GM18870 (cell line): ENCODE measurements at regions not wholly inside any gene's neighbourhood (a gene's known extent, or its start where the extent isn't known, plus 50 kb on each side); places are given as distances from the start of the nearest gene placed in this dataset.
A peak's percentile ranks its signal among the peaks of the same experiment; 100 is the strongest.
"Not testable (repeated sequence)": the region's sequence is repeated elsewhere in the genome, so short reads cannot be mapped to it uniquely, and the experiment has no call there.

Source experiments
- ATAC-seq: cut with Tn5 transposase; IDR thresholded peaks from one replicate; pipeline ENCODE4 v1.9.1; 2021; ENCODE audit warnings: moderate library complexity; ENCODE audit not compliant: unreplicated experiment

DNA sequence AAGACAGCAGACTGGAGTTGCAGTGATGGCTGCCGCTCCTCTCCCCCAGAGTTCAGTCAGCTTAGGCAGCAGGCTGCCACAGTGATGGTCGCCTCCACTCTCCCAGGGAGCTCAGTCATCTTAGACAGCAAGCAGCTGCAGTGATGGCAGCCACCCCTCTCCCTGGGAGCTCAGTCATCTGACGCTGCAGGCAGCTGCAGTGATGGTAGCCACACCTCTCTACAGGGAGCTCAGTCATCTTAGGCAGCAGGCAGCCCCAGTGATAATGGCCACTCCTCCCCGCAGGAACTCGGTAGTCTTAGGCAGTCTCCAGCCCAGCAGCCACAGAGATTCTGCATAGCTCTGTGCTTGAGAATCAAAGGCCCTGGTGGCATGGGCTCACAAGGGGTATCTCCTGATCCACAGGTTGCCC lies 582.7 kb downstream of the DTWD2 start:
- ATAC-seq = no peak

DNA sequence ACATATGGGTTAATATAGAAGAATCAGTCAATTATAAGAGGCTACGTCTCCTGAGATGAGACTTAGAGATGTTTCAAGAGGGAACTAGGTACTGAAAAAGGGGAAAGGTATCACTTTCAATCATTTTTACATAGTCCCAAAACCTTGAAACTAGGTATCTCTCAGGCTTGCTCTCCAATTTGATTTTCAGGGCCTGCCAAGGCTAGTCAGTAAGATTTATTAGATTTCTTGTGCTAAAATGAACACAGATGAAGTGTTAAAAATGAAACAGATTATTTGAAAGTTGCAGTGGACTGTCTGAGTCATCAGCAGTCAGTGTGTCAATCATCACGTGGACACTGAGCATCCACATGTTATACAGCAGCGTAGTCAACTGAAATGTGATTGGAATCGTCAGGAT lies 591.1 kb downstream of the DTWD2 start:
- ATAC-seq = peak; percentile 56

DNA sequence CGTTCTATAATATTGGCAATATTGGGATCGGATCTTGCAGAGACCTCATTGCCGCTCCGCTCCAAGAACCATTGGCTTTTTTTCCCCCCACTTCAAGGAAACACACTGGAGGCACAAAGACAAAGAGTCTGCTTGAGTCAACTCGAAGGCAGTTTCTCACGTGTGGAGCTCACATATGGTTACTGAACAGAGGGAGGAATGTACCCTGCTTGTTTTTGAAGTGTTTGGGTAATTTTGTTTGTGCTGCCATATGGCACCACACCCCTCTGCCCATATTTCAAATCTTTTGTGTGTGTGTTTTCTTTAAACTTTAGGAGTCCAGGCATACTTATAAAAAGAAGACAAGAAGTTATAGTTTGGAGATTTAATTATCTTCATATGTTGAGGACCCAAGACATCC lies 595.9 kb downstream of the DTWD2 start:
- ATAC-seq = no peak

DNA sequence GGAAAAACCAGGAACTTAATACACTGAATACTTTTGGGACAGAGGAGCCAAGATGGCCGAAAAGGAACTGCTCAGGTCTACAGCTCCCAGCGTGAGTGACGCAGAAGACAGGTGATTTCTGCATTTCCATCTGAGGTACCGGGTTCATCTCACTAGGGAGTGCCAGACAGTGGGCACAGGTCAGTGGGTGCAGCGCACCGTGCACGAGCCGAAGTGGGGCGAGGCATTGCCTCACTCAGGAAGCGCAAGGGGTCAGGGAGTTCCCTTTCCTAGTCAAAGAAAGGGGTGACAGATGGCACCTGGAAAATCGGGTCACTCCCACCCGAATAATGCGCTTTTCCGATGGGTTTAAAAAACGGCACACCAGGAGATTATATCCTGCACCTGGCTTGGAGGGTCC lies 605.4 kb downstream of the DTWD2 start:
- ATAC-seq = not testable (repeated sequence)

DNA sequence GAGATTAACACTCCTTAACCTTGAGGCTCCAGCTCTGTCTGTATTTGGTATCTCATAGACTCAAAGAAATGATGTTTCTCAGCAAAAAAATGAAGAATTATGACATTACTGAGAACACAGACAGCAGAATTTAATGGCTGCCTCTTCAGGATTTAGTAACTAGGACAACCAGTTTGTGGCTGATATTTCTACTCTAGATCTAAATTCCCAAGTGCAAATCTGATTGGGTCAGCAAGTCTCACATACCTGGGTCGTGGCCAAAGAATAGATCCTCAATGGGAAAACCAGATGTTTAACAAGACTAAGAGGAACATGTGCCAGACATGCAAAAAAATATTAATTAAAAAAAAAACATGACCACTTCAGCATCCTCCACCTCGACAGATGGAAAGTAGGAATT lies 608.9 kb downstream of the DTWD2 start:
- ATAC-seq = no peak

DNA sequence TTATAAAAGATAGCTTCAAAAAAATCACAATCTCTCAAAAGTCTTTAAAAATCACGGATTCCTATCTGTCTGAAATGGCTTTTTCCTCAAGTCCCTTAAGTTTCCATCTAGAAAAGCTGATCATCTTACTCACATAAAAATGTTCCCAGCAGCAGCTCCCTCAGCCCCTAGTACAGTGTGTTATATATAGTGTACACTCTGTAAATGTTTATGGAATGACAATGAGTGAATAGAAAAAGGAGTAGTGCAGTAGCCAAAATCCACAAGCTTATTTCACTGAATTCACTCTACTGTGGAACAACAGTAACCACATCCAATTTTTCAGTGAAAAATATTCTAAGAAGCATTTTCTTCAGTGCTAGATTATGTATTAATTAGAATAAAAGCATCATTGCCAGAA lies 609.4 kb downstream of the DTWD2 start:
- ATAC-seq = no peak

DNA sequence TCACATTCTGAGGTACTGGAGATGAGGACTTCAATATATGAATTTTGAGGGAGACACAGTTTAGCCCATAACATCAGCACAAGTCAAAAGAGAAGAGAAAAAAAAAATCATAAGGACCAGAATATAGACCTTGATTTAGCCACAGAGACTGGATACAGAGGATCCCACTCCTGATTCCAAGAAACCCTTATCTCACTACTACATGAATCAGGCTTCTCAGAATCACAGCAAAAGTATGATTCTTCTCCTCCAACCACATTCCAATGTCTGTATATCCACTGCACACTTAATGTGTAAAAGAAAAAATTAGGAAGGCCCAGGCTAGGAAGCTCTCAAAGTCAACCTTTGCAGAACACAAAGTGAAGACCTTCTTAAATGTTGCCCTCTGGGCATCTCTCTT lies 610.9 kb downstream of the DTWD2 start:
- ATAC-seq = no peak

DNA sequence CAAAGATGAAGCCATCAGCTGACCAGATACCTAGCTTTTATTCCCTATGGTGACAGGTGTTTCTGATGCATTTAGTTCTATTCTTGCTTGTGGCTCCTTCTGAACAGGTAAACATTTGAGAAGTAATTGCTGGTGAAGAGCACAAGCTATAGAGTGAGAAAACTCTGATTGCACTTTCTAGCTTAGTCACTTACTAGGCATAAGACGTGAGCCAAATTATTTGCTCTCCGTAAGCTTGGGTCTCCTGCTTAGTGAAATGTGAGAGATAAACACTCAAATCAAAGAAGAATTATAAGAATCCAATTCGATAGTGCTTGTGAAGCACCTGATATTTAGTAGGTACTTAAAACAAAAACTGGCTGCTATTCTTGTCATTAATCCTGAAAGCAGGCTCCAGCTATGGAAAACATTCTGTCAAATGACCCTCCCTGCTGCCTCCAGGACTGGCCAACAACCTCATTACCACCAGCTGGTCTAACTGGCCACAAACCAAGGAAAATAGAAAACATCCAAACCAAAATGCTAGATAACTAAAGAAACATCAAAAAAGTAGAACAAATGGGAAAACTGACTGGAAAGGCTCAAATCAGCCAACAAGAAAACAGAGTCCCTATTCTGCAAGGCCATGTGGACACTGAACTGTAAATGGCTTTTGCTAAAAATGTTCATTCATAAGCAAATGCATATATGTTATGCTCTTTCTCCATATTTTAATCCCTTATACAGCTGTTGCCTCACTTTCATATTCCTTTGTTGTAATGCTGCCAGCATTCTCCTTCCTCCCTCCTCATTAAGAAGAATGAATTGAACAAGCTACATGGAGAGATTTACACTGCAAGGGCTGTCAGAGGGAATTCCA lies 616.1 kb downstream of the DTWD2 start:
- no peak for ATAC-seq

DNA sequence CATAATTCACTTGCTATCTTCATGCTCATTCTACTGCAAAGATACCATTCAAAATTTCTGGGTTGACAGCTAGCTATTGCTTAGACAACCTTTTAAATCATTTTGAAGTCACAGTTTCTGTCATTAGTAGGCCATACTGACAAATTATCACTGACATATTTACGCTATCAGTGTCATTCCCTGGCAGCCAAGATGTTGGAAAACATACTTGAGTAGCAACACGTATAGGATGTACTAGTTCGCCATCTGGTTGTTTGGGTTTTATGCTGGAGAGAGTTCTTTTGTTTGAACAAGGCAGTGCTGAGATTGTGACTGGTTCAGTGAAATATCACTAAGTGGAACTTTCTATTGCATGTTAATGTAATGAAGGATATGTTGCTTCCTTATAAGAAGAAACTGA lies 621.9 kb downstream of the DTWD2 start:
- ATAC-seq = no peak

DNA sequence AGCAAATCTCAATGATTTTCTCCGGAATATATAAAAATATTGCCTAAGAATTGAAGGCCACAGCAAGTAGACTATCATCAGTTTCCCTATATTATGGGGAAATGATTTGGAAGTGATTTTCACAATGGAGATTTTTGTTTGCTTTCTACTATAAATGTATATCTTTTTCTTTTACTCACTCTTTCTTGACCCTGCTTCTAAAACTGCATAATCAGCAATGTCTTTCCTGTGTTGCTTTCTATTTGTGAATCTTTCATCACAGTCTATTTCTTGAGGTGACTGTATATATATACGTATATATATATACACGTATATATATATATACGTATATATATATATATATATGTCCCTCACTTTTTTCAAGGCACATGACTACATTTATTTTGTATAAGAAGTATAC lies 622.6 kb downstream of the DTWD2 start:
- ATAC-seq = no peak

DNA sequence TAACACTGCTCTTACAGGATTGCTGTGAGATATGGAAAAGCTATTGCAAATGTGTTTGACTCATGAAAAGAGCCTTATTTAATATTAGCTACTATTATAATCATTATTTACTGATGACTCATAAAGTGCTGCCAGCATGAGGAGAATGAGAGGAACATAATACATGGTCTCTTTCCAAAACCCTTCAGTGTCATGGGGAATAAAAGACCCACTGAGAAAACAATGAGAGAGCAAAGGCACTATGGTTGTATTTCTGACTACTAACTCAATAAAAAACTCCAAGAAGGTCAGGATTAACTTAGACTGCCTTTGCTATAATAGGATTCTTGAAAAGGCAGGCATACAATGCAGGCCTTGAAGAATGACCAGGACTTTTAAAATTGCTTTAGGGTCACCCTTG lies 633.5 kb downstream of the DTWD2 start:
- ATAC-seq = no peak

DNA sequence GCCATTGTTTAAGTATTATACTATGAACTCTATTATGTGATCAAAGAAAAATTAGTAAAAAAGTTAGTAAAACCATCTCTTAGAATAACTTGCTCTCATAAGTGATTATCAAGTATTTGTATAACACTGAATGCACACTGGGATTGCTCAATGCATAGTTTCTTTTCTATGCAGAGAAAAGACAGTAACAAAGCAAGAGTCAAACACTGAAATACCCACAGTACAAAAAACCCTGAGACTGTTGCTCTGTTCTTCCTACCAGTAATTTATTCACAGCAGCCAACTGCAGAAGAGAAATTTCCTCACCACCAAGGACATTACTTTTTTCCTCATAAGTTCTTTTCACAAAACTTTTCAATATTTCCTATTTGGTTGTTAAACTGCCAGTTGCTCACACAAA lies 634.4 kb downstream of the DTWD2 start:
- no peak for ATAC-seq

DNA sequence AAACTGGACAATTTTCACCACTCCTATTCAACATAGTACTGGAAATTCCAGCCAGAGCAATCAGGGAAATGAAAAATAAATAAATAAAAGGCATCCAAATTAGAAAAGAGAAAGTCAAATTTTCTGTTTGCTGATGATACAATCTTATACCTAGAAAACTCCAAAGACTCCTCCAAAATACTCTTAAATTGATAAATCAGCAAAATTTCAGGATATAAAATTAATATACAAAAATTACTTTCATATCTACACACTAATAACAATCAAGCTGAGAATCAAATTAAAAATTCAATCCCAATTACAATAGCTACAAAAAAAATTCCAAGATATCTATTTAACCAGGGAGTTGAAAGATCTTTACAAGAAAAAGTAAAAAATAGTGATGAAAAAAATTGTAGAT lies 651.9 kb downstream of the DTWD2 start:
- no peak for ATAC-seq

DNA sequence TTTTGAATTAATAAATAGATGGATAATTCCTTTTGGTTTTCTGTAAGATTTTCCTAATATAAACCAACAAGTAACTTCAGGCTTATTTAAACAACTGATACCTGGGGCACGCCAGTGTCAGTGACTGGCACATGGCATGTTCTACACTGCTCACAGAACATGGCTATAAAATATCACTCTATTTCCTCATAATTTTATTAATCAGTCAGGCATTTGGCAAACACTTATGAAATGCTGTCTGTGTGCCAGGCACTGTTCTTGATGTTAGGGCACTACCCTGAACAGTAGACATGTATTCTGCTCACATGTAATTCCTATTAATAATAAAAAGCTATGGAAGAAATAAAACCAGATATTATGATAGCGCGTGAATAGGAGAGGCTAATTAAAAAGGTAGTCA lies 661.0 kb downstream of the DTWD2 start:
- no peak for ATAC-seq

DNA sequence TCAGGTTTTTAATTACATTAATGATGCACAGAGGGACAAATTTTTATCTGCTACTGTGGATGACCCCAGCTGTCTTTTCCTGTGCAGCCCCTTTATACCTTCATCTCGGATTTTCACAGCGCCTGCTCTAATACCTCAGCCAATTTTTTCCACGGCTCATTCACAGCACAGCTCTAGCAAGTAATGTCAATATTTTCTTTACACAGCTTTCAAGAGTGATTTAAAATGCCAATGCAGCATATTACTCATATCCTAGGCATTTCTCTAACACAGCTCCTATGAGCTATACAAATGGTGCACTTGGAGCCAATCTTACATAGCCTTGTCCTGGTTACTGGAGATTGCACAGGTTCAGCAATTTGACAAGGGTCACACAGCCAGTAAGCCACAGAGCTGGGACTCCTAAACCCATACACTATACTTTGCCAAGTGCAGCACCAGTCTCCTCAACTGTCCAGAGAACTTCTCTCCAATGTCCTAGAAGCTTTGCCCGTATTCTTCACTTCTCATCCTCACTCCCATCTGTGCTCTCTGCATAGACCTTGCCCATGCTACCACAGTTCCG lies 661.8 kb downstream of the DTWD2 start:
- no peak for ATAC-seq

DNA sequence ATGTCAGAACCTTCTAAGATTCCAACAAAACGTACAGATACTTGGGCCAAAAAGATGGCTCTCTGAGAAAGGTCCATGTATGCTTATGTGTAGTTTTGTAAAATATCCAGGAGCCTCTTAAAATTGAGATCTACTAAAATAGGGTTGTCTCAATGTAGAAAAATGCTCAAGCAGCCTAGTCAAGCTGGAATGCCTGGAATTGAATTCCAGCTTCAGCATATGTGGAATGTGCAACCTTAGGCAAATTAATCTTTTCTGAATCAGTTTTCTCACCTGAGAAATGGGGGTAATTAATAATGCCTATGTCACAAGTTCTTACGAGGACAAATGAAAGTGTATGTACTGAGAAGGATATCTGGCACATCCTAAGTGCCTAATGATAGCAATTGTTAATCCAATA lies 662.4 kb downstream of the DTWD2 start:
- no peak for ATAC-seq

DNA sequence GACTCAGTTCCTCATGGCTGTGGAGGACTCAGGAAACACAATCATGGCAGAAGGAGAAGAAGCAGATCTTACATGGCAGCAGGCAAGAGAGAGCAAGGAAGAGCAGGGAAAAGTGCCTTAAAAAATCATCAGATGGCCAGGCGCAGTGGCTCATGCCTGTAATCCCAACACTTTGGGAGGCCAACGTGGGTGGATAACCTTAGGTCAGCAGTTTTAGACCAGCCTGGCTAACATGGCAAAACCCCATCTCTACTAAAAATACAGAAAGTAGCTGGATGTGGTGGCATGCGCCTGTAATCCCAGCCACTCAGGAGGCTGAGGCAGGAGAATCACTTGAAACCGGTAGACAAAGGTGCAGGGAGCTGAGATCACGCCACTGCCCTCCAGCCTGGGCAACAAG lies 664.6 kb downstream of the DTWD2 start:
- not testable (repeated sequence) for ATAC-seq

DNA sequence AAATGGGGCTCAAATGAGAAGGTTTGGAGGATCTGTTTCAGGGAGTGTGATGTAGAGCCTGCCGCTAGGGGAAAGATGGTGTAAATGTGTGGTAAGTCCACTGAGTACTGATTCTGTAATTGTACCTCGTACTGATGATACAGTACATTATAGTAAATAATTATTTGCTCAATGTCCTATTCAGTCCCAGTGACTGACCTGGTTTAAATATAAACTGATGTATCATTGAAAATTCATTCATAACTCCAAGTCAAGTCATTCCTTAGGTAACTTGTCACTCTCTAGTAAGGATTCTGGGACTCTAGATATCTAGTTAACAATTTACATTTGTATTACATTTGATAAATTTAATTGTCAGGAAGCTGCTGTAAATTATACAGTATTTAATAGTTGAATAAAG lies 667.3 kb downstream of the DTWD2 start:
- no peak for ATAC-seq

DNA sequence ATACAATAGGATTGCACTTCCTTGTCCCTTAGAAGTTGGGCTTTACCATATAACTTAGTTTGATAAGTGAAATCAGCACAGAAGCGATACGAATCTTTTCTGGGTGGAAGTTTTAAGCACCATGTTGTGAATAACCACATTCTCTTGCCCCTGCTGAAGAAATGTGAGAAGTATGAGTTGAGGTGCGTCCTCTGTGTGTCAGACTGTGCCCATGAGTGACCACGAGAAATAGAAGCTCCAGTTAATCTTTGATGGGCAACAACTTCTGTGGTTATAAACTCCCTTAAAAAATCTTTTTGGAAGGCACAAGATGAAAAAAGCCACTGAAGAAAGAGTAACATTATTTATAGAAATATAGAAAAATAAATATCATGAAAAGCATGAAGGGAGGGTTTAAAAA lies 668.2 kb downstream of the DTWD2 start:
- ATAC-seq = no peak

DNA sequence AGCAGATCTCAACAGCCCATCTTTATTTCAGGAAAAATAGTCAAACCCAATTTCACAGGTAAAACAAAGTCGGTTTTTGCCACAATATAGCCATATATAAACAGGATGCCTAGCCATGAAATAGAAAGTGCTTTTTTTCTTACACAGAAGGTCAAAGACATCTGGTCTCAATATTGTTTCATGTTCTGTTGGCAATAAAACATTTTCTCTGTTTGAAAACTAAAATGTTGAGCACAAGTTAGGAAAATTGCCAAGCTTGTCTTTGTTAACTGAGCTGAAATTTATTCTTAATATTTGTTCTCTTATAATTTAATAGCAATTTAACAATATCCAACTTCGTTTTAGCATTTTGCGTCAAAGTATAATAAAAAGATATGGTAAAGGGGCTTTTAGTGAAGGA lies 673.4 kb downstream of the DTWD2 start:
- no peak for ATAC-seq

DNA sequence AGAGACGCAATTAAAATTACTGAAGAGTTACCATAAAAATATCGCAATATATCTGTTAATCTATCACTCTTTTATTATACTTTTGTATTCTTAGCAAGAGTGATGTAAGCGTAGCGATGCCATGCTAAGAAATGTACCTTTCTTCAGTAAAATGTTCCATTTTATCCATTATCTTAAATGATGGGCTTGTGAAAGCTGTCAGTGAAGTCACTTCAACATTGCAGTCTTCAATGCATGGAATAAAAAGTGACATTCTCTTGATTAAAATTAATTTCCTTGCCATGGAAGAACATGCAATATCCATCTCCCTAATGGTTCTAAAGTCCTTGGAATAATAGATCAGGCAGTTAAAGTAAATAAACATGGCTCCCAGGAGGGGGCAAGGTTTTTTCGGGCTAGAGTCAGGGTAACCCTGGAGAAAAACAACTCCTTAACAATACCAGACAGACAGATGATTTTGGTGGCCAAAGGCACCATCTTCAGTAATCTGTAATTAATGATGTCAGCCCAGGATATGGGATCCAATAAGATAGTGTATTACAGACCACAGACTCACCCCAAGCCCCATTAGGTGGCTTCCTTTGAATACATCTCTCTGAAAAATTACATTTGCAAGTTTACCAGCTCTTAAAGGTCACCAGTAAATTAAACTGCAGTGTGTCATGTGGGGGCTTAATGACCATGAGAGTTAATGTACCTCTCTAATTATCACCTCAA lies 677.1 kb downstream of the DTWD2 start:
- no peak for ATAC-seq

DNA sequence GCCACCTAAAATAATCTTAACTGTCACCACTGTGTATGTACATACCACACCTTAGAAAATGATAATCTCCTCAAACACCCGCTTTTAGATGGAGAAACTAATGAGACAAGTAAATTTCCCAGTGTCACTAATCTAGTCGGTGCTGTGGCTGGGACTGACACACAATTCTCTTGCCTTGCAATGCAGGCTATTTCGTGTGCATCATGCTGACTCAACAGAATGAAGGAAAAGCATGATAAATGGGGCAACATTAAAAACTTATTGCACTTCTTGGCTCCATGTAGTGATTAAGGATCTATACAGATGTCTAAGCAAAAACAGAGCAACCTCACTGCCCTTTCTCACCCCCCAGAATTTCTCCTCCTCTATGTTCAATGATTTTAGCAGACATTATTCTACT lies 677.9 kb downstream of the DTWD2 start:
- ATAC-seq = no peak
